ENCODE measurements at regions not wholly inside any gene's neighbourhood (a gene's known extent, or its start where the extent isn't known, plus 50 kb on each side); places are given as distances from the start of the nearest gene placed in this dataset.
"Not testable (repeated sequence)": the region's sequence is repeated elsewhere in the genome, so short reads cannot be mapped to it uniquely, and the experiment has no call there.

DNA sequence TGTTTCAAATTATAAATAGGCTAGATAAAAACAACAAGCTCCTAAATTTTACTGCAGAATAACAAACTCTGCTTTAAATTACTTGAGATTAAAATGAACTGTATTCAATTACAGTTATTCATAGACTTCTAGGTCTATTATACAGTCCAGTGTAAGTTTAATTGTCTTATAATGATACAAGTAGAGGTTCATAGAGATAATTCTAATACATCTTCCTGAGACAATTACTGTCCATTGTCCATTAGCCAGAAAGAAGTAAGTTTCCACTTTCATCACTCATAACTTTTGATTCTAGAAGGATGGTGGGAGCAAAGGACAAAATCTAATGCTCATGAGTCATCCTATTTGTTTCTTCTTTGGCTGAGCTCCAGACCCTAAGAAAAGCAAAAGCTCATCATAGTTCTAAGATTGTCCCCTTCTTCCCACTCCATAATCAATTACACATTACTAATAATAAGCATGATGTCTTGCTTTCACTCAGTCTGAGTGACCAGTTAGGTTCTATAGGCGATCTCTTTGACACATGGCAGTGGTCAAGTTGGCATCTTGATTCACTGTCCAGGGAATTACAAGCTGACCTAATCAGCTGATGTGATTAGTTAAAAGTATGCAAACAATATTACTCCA is 502.5 kb upstream of the IZUMO3 start:
- no peak for DNase-seq (ENCODE audit: low spot score)

DNA sequence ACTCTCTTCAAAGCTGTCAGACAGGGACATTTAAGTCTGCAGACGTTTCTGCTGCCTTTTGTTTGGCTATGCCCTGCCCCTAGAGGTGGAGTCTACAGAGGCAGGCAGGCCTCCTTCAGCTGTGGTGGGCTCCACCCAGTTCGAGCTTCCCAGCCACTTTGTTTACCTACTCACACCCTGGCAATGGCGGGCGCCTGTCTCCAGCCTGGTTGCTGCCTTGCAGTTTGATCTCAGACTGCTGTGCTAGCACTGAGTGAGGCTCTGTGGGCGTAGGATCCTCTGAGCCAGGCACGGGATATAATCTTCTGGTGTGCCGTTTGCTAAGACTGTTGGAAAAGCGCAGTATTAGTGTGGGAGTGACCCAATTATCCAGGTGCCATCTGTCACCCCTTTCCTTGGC is 499.8 kb upstream of the IZUMO3 start:
- DNase-seq (ENCODE audit: low spot score): not testable (repeated sequence)

DNA sequence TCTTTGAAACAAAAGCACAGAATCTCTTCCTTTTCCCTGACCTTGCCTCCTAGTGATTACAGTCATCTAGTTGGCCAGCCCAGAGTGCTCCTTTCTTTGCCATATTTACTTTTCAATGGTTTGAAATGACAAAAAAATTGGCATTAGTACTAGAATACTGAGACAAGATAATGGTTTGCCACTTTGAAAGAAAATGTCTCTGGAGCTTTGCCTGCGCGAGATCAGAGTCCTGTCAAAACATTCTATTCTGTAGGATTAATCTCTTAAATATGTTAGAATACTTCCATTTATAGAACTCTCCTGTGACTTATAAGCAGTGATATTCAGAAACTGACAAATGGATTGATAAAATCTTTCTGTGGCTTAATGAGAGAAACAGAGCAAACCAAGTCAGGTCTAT is 484.0 kb upstream of the IZUMO3 start:
- DNase-seq (ENCODE audit: low spot score): no peak

DNA sequence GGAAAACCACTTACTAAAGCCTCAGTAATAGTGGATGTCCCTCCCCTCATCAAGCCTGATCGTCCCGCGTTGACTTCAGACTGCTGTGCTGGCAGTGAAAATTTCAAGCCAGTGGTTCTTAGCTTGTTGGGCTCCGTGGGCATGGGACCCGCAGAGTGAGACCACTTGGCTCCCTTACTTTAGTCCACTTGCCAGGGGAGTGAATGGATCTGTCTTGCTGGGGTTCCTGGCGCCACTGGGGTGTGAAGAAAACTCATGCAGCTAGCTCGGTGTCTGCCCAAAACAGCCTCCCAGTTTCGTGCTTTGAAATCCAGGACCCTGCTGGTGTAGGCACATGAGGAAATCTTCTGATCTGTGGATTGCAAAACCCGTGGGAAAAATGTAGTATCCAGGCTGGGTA is 480.0 kb upstream of the IZUMO3 start:
- no peak for DNase-seq (ENCODE audit: low spot score)

DNA sequence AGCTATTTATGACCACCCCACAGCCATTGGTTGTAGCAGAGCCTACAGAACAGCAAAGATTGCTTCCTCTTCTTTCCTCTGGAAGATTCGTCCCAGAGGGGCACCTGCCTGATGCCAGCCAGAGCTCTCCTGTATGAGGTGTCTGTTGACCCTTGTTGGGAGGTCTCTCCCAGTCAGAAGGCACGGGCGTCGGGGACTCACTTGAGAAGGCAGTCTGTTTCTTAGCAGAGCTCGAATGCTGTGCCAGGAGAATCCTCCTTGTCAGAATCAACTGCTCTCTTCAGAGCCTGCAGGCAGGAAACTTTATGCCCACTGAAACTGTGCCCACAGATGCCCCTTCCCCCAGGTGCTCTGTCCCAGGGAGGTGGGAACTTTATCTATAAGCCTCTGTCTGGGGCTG is 479.5 kb upstream of the IZUMO3 start:
- no peak for DNase-seq (ENCODE audit: low spot score)

DNA sequence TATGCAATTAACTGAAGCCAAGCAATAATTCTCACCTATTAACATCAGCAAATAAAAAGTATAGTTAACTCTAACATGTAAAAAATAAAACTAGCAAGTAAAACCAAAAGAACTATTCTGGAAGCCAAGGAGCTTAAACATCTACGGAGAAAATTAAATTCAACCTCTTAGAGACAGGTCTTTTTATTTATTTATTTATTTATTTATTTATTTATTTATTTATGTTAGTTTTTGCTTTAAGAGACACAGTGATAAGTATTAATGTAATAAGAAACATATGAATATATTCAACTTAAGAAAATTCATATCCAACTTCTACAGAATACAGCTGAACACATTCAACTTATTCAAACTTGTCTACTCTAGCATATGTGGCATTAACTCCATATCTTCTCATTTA is 472.1 kb upstream of the IZUMO3 start:
- DNase-seq (ENCODE audit: low spot score): no peak

DNA sequence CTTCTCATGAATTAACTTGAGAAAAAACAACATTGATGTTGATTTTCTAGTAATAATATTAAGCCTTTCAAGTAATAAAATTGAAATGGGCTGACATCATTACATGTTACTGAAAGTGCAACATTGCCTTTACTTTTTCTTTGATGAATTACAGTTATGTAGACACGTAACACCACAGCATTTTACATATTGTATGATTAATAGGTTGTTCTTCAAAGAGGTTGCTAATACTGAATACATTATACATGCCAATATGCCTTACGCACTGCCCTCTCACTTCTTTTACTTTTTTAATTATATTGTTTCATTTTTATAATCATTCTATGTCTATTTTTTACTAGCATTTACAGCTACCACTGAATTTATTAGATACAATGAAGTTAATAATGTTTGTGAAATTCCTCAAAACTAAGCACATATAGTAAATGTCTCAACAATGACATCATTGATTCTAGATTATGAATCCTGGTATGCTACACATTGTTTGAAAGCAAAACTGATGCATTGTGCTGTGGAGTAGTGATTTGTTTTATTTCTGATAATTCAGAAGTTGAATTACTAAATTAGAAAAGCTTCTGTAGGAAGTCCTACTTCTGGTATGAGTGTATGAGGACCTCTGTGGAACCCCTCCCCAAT is 464.4 kb upstream of the IZUMO3 start:
- no peak for DNase-seq (ENCODE audit: low spot score)

DNA sequence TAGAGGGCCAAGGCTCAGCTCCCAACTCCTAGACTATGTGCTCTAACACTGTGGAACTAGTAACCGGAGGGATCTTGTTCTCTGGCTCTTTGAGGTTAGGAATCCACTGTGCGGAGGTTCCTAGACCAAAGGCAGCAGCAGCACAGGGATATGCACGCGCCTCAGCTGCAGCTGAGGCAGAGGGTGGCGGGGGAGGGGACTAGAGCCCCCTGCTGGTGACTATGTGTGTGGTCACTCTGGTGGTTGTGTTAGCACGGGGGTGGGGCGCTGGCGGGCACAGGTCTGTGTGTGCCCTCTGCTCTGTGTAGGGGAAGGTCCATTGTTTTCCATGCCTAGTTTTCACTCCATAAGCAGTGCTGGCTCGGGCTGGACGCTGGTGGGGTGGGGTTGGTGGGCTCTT is 458.0 kb upstream of the IZUMO3 start:
- DNase-seq (ENCODE audit: low spot score): no peak

DNA sequence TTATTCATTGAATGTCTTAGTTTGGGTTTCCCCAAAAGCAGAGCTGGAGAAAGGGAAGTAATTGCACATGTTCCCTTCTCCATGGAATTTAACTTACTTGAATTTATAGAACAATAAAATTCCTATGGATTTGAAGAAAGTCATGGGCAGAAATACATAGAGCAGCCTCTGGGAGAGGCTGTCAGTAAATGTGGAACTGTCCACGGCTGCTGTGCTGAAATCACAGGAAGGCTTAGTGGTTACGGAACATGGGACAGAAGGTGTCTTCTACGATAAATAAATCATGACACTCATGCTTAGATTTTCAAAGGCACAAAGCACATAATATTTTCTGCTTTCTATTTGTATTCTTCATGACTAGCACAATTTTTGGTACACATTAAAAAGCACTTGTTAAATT is 440.6 kb upstream of the IZUMO3 start:
- no peak for DNase-seq (ENCODE audit: low spot score)

DNA sequence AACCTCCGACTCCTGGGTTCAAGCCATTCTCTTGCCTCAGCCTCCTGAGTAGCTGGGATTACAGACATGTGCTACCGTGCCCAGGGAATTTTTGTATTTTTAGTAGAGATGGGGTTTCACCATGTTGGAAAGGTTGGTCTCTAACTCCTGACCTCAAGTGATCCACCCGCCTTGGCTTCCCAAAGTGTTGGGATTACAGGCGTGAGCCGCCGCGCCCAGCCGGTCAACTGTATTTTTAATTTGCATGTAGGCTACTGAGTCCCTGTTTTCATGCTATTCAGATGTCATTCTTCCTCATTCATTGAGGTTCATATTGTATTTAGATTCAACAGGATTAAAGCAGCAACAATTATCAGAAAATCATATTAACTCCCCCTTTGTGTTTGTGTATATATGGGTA is 425.1 kb upstream of the IZUMO3 start:
- DNase-seq (ENCODE audit: low spot score): not testable (repeated sequence)

DNA sequence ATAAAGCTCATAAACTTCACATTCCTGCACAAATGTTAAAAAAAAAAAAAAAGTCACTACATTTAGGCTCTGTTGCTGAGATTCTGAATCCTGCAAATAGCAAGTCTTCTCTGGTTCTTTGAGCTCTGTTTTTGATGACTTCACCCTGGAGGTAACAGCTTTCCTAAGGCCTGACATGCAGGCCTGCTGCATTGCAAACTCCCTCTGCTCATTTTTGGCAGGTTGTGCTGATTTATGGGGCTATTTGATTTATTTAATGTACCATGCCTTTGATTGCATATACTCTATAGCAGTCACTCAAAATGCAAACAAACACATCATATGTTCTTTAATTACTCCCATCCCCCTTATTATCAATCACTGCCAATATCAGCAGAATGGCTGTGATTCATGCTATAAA is 416.1 kb upstream of the IZUMO3 start:
- peak; percentile 24 for DNase-seq (ENCODE audit: low spot score)

DNA sequence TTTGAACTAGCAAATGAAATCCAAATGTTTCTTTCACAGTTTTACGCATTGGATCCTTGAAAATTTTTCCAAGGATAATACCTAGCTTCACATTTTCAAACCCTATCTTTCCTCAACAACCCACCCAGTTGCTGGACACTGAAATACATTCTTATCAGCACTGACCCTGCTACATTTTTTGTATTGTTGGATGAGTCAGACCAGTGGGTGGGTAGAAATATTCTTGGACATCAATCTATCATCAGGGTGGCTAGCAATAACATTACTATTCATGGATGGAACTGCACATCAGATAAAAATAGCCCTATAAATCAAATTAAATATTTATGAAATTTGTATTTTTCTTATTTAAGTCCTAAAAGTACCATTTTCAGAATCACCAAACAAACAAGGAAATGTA is 407.4 kb upstream of the IZUMO3 start:
- no peak for DNase-seq (ENCODE audit: low spot score)

DNA sequence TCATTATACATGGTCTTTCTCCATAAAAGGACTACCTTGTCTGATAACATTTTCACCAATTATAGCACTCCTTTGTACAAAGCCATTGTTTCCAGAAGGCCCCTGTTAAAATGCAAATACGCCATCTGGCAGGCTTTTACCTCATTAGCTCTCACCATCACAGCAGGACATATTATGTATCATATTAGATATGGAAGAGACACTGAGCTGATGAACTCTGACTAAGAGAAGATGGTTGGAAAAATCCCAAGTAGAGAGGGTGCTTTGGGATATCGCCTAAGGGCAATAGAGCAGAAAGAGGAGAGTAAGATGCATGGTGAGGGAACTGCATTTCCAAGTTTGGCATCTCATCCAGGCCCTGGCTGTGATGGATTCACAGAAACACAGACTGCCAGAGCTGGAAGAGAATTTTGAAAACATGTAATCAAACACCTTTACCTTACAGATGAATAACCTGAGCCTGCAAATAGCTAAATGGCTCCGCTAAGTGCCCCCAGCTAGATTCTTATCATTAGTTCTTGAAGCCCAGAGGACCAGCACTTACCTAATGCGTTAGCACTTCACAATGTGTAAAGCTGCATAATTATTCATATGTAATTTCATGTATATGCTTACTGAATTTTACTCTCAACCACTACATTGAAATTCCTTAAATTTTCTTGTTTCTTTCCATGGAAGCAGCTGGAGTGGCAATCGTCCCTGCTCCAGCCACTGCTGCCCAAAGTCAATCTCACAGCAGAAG is 393.6 kb upstream of the IZUMO3 start:
- no peak for DNase-seq (ENCODE audit: low spot score)

DNA sequence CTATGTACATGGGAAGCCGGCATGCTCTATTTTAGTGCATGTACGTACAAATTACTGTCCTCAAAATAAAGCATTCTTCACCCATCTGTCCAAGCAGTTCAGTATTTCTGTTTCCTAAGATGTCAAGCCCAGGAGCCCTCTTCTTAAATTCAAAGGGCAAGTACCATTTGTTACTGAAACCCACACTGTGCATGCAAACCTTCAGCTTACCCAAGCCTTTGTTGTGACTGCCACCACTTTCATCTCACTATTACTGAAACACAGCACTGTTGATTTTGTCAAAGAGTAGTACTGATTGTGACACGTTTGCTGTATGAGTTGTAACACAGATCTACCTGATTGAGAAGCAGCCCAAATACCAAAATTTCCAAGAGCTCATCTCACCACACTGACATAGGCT is 390.4 kb upstream of the IZUMO3 start:
- DNase-seq (ENCODE audit: low spot score): no peak

DNA sequence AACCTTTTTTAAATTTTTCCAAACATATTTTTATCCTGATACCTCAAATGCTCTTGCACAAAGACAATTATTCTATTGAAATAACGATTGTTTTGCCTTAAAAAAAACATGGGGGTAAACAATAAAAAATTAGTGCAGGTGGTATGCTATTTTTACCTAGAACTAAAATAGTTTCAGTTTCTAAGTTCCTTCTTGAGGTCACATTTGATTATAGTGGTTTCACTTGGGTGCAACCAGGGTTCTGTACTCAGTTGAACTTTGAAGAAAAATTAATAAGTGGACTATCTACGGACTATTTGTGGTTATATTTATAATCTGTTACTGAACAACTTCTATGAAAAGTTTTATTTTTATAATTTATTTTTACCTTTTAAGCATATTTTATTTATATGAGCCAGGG is 387.1 kb upstream of the IZUMO3 start:
- no peak for DNase-seq (ENCODE audit: low spot score)

DNA sequence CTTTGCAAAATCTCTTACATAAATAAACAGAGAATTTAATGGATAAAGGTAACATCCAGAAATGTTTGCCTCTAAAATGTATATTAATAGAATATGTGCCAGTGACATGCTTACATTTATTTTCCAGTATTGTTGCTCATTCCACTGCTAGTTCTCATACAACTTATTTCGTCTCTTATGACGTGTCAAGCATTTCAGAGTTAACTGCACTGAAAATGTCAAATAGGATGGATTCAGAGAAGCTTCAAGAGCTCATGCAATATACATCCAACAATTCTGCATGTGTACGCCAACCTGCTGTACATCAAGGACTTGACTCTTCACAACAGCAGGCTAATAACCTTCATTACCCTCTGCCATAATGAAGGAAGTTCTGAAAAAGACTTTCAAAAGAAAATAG is 386.2 kb upstream of the IZUMO3 start:
- DNase-seq (ENCODE audit: low spot score): no peak

DNA sequence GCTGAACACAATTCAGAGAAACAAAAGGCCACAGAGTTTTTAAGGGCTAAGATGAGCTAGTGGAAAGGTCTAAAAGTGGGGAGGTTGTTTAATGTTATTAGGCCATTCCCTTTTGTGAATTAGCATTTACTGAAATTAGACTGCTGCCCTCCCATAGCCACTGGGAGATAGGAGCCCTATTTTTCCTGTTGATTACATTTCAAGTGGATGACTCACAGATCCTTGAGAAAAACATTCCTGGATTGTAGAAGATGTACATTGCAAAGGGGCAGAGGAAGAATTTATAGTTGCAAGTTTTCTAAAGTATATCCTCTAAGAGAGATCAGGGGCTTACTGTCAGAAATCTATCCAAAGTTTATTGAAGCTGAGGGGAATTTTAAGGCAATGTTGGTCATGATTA is 367.1 kb upstream of the IZUMO3 start:
- peak; percentile 2 for DNase-seq (ENCODE audit: low spot score)

DNA sequence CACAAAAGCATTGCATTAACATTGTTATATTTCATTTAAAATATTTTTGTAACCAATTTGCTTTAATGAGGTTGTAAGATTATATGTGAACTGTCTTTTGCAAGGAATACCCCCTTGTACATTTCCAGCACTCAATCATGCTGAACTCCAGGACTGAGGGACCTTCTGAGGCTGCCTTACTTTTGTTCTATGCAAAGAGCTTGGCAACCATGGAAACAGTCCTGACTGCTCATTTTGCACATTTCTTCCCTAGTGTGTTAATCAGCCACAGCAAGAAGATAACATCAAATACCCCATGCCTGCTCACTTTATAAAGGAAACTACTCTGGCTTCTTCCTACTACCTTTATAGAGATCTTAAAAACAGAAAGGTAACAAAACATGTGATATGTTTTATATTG is 355.6 kb upstream of the IZUMO3 start:
- no peak for DNase-seq (ENCODE audit: low spot score)

DNA sequence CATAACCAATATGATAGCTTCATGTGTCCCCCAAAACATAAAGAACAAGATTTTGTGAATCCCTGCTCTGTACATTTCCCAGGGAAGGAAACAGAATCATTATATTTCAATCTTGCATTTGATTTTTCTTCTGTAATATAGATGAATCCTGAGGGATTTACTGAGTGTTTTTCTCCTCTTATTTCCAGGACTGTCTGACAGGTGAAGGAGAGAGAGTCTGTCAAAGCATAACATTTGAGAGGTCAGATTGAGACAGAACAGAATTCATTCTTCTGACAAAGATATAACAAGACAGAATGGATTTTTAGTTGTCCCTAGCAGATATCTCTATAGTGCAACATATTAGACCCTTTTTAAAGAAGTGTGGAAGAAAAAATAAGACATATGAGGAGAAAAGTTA is 354.5 kb upstream of the IZUMO3 start:
- DNase-seq (ENCODE audit: low spot score): no peak

DNA sequence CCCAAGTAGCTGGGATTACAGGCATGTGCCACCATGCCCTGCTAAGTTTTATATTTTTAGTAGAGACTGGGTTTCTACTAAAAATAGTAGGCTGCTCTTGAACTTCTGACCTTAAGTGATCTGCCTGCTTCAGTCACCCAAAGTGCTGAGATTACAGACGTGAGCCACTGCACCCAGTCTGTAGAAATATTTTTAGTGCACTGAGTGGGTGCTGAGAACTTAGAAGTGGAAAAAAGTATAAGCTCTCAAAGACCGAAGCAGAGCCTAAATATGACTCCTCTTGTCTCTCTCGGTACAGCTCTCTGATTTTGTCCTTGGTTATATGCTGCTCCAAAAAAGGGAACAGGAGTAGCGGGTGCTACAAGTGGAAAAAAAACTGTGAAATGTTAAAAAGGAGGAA is 353.8 kb upstream of the IZUMO3 start:
- DNase-seq (ENCODE audit: low spot score): no peak

DNA sequence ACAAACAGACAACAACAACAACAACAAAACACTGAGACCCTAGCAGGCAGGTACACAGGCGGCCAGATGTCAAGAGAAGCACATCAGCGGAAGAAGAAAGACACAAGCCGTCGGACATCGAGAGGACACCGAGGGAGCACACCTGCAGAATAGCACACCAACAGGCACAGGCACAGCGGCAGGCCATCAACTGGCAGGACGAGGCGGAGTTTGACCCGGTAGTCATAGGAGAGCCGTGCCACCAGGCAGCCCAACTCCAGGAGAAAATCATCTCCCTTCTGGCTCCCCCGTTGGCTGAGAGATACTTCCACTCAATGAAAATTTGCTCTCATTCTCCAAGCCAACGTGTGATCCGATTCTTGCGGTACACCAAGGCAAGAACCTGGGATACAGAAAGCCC is 352.1 kb upstream of the IZUMO3 start:
- no peak for DNase-seq (ENCODE audit: low spot score)

DNA sequence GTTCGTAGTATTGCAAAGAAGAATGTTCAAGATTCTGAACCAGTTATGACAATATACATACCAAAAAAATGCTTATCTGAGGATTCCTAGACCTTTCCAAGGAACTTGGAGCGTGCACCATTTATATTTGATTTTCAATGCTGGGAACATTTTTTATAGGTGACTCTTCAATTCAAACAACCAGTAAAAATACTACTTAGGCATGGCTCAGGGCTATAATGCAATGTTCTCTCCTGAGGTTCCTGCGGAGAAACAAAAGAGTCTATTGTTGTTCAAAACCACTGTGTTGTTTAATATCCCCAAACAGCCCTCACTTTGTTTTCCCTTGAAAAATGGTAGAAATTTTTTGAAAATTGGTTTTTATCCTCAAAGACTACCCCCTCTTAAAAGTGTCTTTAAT is 335.7 kb upstream of the IZUMO3 start:
- DNase-seq (ENCODE audit: low spot score): no peak

DNA sequence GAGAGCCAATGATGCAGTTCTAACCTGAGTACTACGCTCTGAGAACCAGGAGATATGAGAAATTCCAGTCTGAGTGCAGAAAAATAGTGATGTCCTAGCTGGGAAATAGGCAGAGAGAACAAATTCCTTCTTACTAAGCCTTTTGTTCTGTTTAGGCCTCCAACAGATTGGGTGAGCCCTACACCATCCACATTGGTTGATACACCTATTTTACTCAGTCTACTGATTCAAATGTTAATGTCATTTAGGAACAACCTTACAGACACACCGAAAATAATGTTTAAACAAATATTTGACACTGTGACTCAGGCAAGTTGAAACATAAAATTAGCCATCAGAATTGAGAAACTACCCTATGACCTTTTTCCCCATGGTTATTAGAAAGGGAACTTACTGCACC is 333.9 kb upstream of the IZUMO3 start:
- DNase-seq (ENCODE audit: low spot score): no peak

Measured in umbilical cord (tissue), 1 donor.